ENCODE measurements at regions not wholly inside any gene's neighbourhood (a gene's known extent, or its start where the extent isn't known, plus 50 kb on each side); places are given as distances from the start of the nearest gene placed in this dataset.

- DNase-seq (ENCODE audit: low spot score) = no peak
- ATAC-seq = no peak
- intact Hi-C loops (cut with micrococcal nuclease; ENCODE audit: unreplicated experiment) = no loop called here
- in situ Hi-C loops (cut with HindIII; ENCODE audit: extremely low pct_ligation_motif_present, low pct_unique_long_range_greater_than_20kb) = no loop called here
- FAIRE-seq = no peak
- Histone ChIP-seq H3K27me3 (ENCODE audit: control insufficient read depth in 1 of 2, insufficient read depth in 2 of 2, low read length in 2 of 2) (no peaks in the 10 kb centered on the region), H3K4me2 (ENCODE audit: low read depth, low read length) (no peak overlapping the region), H3K4me1 (ENCODE audit: insufficient read depth, low read length) (no peaks in the 10 kb centered on the region), H3K4me3 (replicated peaks in 1 of 3; ENCODE audit: insufficient read depth in 1 of 3, low read depth in 2 of 3, low read length in 3 of 3) (no peak overlapping the region), H4K20me1 (ENCODE audit: insufficient read depth, low read length) (no peaks in the 10 kb centered on the region), H3K27ac (ENCODE audit: extremely low read length, insufficient read depth, low read length) (no peak overlapping the region), H3K9ac (ENCODE audit: insufficient read depth, low read depth, low read length) (no peak overlapping the region), H3K79me2 (ENCODE audit: insufficient read depth, low read length) (no peaks in the 10 kb centered on the region), H3K36me3 (replicated peaks in 1 of 2; ENCODE audit: control insufficient read depth in 1 of 2, insufficient read depth in 2 of 2, low read length in 2 of 2) (no peaks in the 10 kb centered on the region), H2AFZ (ENCODE audit: low read length) (no peak overlapping the region), H3K9me3 (ENCODE audit: low read length) (peaks cover 23% of the 10 kb centered on the region)
- ChIA-PET CTCF (ENCODE audit: low intra/inter-chr PET ratio, low total read pairs) (no interaction called here), POLR2A (no interaction called here)
- no peak for TF ChIP-seq PAXIP1 (CRISPR knock-in tag; conservative IDR thresholded peaks at IDR 0.05)
- TF ChIP-seq TAF1 (CRISPR knock-in tag; IDR thresholded peaks at IDR 0.05) = no peak
- no peak for TF ChIP-seq IKZF1 (IDR thresholded peaks at IDR 0.05)
- no peak for TF ChIP-seq CEBPB (IDR thresholded peaks at IDR 0.05; ENCODE audit: borderline replicate concordance, low read depth, low read length)
- no peak for TF ChIP-seq ZNF224 (CRISPR knock-in tag; IDR thresholded peaks at IDR 0.05)
- no peak for TF ChIP-seq HMGA1 (CRISPR knock-in tag; conservative IDR thresholded peaks at IDR 0.05)
- no peak for TF ChIP-seq RBAK (CRISPR knock-in tag; IDR thresholded peaks at IDR 0.05)
- TF ChIP-seq, protein P1, sequence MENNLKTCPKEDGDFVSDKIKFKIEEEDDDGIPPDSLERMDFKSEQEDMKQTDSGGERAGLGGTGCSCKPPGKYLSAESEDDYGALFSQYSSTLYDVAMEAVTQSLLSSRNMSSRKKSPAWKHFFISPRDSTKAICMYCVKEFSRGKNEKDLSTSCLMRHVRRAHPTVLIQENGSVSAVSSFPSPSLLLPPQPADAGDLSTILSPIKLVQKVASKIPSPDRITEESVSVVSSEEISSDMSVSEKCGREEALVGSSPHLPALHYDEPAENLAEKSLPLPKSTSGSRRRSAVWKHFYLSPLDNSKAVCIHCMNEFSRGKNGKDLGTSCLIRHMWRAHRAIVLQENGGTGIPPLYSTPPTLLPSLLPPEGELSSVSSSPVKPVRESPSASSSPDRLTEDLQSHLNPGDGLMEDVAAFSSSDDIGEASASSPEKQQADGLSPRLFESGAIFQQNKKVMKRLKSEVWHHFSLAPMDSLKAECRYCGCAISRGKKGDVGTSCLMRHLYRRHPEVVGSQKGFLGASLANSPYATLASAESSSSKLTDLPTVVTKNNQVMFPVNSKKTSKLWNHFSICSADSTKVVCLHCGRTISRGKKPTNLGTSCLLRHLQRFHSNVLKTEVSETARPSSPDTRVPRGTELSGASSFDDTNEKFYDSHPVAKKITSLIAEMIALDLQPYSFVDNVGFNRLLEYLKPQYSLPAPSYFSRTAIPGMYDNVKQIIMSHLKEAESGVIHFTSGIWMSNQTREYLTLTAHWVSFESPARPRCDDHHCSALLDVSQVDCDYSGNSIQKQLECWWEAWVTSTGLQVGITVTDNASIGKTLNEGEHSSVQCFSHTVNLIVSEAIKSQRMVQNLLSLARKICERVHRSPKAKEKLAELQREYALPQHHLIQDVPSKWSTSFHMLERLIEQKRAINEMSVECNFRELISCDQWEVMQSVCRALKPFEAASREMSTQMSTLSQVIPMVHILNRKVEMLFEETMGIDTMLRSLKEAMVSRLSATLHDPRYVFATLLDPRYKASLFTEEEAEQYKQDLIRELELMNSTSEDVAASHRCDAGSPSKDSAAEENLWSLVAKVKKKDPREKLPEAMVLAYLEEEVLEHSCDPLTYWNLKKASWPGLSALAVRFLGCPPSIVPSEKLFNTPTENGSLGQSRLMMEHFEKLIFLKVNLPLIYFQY (CRISPR knock-in tag; IDR thresholded peaks at IDR 0.05; ENCODE audit: borderline replicate concordance) = no peak
- no peak for TF ChIP-seq SAP130 (CRISPR knock-in tag; IDR thresholded peaks at IDR 0.05; ENCODE audit: low read depth)
- TF ChIP-seq ZNF552 (CRISPR knock-in tag; IDR thresholded peaks at IDR 0.05; ENCODE audit: borderline replicate concordance) = no peak
- TF ChIP-seq NRL (CRISPR knock-in tag; IDR thresholded peaks at IDR 0.05; ENCODE audit: borderline replicate concordance) = no peak
- no peak for TF ChIP-seq MED8 (CRISPR knock-in tag; IDR thresholded peaks at IDR 0.05; ENCODE audit: insufficient replicate concordance)
- no peak for TF ChIP-seq THYN1 (CRISPR knock-in tag; IDR thresholded peaks at IDR 0.05; ENCODE audit: borderline replicate concordance, low read depth)
- TF ChIP-seq, protein P2, sequence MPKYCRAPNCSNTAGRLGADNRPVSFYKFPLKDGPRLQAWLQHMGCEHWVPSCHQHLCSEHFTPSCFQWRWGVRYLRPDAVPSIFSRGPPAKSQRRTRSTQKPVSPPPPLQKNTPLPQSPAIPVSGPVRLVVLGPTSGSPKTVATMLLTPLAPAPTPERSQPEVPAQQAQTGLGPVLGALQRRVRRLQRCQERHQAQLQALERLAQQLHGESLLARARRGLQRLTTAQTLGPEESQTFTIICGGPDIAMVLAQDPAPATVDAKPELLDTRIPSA (CRISPR knock-in tag; IDR thresholded peaks at IDR 0.05; ENCODE audit: borderline replicate concordance) = no peak
- no peak for TF ChIP-seq NCOA5 (CRISPR knock-in tag; IDR thresholded peaks at IDR 0.05)
- TF ChIP-seq ZNF207 (IDR thresholded peaks at IDR 0.05; ENCODE audit: borderline replicate concordance) = no peak
- TF ChIP-seq NFYC (CRISPR knock-in tag; IDR thresholded peaks at IDR 0.05) = no peak
- no TSS peak for BruUV-seq (replicated peaks)
- 16% methylated on average over 2 of the region's 2 CpGs for WGBS (ENCODE audit: low lambda C conversion rate)
Observed at GRCh38 chr9:80049096-80049782, 477.5 kb downstream of the TLE4 start.
